ENCODE measurements at regions not wholly inside any gene's neighbourhood (a gene's known extent, or its start where the extent isn't known, plus 50 kb on each side); places are given as distances from the start of the nearest gene placed in this dataset.

- TF ChIP-seq GATA2 (IDR thresholded peaks at IDR 0.05; ENCODE audit: low read depth, low read length) (no peak), GATA3 (IDR thresholded peaks at IDR 0.05; ENCODE audit: low read depth, low read length) (no peak)
Observed at GRCh38 chr4:27318740-27319139, 458.1 kb downstream of the STIM2 start.

Data from SH-SY5Y (cell line).